Fibroblast of mammary gland (primary cell): ENCODE measurements at regions not wholly inside any gene's neighbourhood (a gene's known extent, or its start where the extent isn't known, plus 50 kb on each side); places are given as distances from the start of the nearest gene placed in this dataset.

Source experiments
- DNase-seq: peaks from one replicate; pipeline ENCODE4 v3.0.0-alpha.2; 2010; ENCODE audit warnings: low read depth
- H3K4me3 ChIP-seq: 2 replicates; pipeline ENCODE4 v1.5.1; 2011; ENCODE audit warnings: low read depth, mild to moderate bottlenecking, low read length, moderate library complexity; ENCODE audit not compliant: control insufficient read depth
- CTCF ChIP-seq: conservative IDR thresholded peaks from 2 replicates; pipeline ENCODE4 v1.5.1; 2011; ENCODE audit warnings: low read depth, low read length, inconsistent platforms; ENCODE audit not compliant: control insufficient read depth, insufficient read depth

GRCh38 chr10:78385599-78385998 lies 351.9 kb downstream of the RPS24 start:
- no peak for DNase-seq
- no peak for TF ChIP-seq CTCF
- H3K4me3 ChIP-seq = no peak overlapping the region

- no peak overlapping the region for H3K4me3 ChIP-seq
- no peak for DNase-seq
- no peak for TF ChIP-seq CTCF
These were observed 352.8 kb downstream of the RPS24 start for GRCh38 chr10:78386509-78386908.

GRCh38 chr10:78388331-78389050 lies 354.8 kb downstream of the RPS24 start:
- TF ChIP-seq CTCF = no peak
- no peak overlapping the region for H3K4me3 ChIP-seq
- no peak for DNase-seq

GRCh38 chr10:78389419-78389818 lies 355.8 kb downstream of the RPS24 start:
- DNase-seq = no peak
- TF ChIP-seq CTCF = no peak
- H3K4me3 ChIP-seq = no peak overlapping the region

GRCh38 chr10:78390051-78390450 lies 356.4 kb downstream of the RPS24 start:
- TF ChIP-seq CTCF = no peak
- H3K4me3 ChIP-seq = no peak overlapping the region
- no peak for DNase-seq

- H3K4me3 ChIP-seq = no peak overlapping the region
- no peak for DNase-seq
- TF ChIP-seq CTCF = no peak
These were observed 357.2 kb downstream of the RPS24 start for GRCh38 chr10:78390817-78391216.

- TF ChIP-seq CTCF = no peak
- DNase-seq = no peak
- no peak overlapping the region for H3K4me3 ChIP-seq
These were observed 357.9 kb downstream of the RPS24 start for GRCh38 chr10:78391585-78391984.
